CD4-positive, alpha-beta T cell (primary cell): ENCODE measurements at regions not wholly inside any gene's neighbourhood (a gene's known extent, or its start where the extent isn't known, plus 50 kb on each side); places are given as distances from the start of the nearest gene placed in this dataset.

ENCODE experiments used
- ATAC-seq: fragments of 200-7000 bp; cut with Tn5 transposase; one replicate; pipeline ENCODE4 v1.10.0; 2022; ENCODE audit warnings: mild to moderate bottlenecking; ENCODE audit not compliant: poor library complexity
- CTCF ChIA-PET: fragments of 350-600 bp; sonication (Branson Sonifier 250); formaldehyde crosslinking; loops from one replicate; lab custom pipeline; 2021; ENCODE audit warnings: antibody characterized with exemption, inconsistent platforms; lab: Charles Lee
- POLR2A ChIA-PET: fragments of 350-600 bp; sonication (Branson Sonifier 250); formaldehyde crosslinking; loops from one replicate; lab custom pipeline; 2021; ENCODE audit warnings: antibody characterized with exemption, inconsistent platforms; lab: Charles Lee
- DNase-seq, 14 experiments: peaks; one replicate each; pipeline ENCODE4 v3.0.0-alpha.2; 2013 to 2020; ENCODE audit warnings: mixed read lengths in 2 of 14
- H3K27ac ChIP-seq, 2 donors: one replicate each; pipeline versions ENCODE4 v1.5.1 to v1.7.0; 2013; ENCODE audit warnings: low read length in 2 of 2, low read depth in 1 of 2, mild to moderate bottlenecking in 1 of 2
- H3K27me3 ChIP-seq, 2 experiments: 1 replicate in 1 of 2; 2 replicates in 1 of 2; pipeline versions ENCODE4 v1.6.1 to v1.7.0; 2013; ENCODE audit warnings: low read length in 2 of 2, control low read depth in 1 of 2, mild to moderate bottlenecking in 1 of 2, moderate library complexity in 1 of 2; ENCODE audit not compliant: insufficient read depth in 2 of 2, control insufficient read depth in 1 of 2
- H3K36me3 ChIP-seq: one replicate; pipeline ENCODE4 v1.6.1; 2013; ENCODE audit warnings: low read length, control low read depth; ENCODE audit not compliant: insufficient read depth
- H3K4me1 ChIP-seq: one replicate; pipeline ENCODE4 v1.6.1; 2013; ENCODE audit warnings: low read length, control low read depth; ENCODE audit not compliant: insufficient read depth
- H3K4me3 ChIP-seq: one replicate; pipeline ENCODE4 v1.5.1; 2013; ENCODE audit warnings: mild to moderate bottlenecking, low read length, moderate library complexity
- H3K9me3 ChIP-seq, 2 experiments: 1 replicate in 1 of 2; 2 replicates in 1 of 2; pipeline versions ENCODE4 v1.6.1 to v1.7.0; 2013; ENCODE audit warnings: low read length in 2 of 2, mild to moderate bottlenecking in 2 of 2, control low read depth in 1 of 2, moderate library complexity in 1 of 2; ENCODE audit not compliant: control insufficient read depth in 1 of 2, insufficient read depth in 1 of 2
- H3K27ac Mint-ChIP-seq: one replicate; pipeline ENCODE4 v1.8.0; 2020; ENCODE audit warnings: mixed read lengths
- H3K27me3 Mint-ChIP-seq: one replicate; pipeline ENCODE4 v1.8.0; 2021; ENCODE audit warnings: mixed read lengths
- H3K36me3 Mint-ChIP-seq: one replicate; pipeline ENCODE4 v1.8.0; 2021; ENCODE audit warnings: low read depth, mixed read lengths
- H3K4me1 Mint-ChIP-seq: one replicate; pipeline ENCODE4 v1.8.0; 2021; ENCODE audit warnings: low read depth, mixed read lengths
- H3K4me3 Mint-ChIP-seq: one replicate; pipeline ENCODE4 v1.8.0; 2020; ENCODE audit warnings: mild to moderate bottlenecking, mixed read lengths
- H3K9me3 Mint-ChIP-seq: one replicate; pipeline ENCODE4 v1.8.0; 2020; ENCODE audit warnings: mixed read lengths
- intact Hi-C, 2 experiments: fragments of 100-400 bp; cut with DNase I in 1 of 2; cut with micrococcal nuclease in 1 of 2; formaldehyde crosslinking; loops; one replicate each; pipeline versions ENCODE4 v1.15.1 to v1.9.0; 2023 to 2025; cut with DNase I, micrococcal nuclease
- TF ChIP-seq, protein P1 (sequence below): fragments of 200-600 bp; IDR thresholded peaks from one replicate; pipeline ENCODE4 v1.8.0; 2022; ENCODE audit warnings: antibody characterized with exemption, mild to moderate bottlenecking

DNA sequence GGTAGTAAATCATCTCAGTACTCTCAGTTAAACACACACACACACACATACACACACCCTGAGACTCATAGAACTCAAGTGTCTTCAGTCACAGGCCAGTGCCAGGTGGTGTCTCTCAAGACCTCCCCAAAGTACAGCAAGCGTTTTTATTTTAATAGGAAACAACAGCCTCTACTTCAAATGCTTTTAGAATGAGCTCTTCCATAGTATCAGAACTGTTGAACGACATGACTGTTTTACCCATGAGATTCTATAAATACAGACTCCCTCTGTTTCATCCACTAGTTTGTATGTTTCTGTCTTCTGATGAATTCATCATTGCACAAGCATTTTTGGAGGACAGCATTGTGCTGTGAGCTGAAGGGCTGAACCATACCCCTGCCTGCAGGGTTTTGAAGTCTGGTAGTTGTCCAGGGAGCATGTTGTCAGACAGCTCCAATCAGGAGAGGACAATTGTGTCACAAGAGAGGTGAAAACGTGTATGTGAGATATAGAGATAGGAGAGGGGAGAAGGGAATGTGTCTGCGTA lies 201.0 kb upstream of the BCL6 start:
- no peak overlapping the region for H3K4me3 Mint-ChIP-seq
- ATAC-seq = no peak
- H3K27ac Mint-ChIP-seq = no peak overlapping the region
- H3K4me3 ChIP-seq = no peak overlapping the region
- CTCF ChIA-PET = no interaction called here
- peaks cover 6% of the 10 kb centered on the region for H3K4me1 Mint-ChIP-seq
- peaks cover 14% of the 10 kb centered on the region for H3K4me1 ChIP-seq
- no peaks in the 10 kb centered on the region for H3K27me3 Mint-ChIP-seq
- H3K36me3 ChIP-seq = no peaks in the 10 kb centered on the region
- no peak for DNase-seq
- intact Hi-C loops = no loop called here
- TF ChIP-seq, protein P1, sequence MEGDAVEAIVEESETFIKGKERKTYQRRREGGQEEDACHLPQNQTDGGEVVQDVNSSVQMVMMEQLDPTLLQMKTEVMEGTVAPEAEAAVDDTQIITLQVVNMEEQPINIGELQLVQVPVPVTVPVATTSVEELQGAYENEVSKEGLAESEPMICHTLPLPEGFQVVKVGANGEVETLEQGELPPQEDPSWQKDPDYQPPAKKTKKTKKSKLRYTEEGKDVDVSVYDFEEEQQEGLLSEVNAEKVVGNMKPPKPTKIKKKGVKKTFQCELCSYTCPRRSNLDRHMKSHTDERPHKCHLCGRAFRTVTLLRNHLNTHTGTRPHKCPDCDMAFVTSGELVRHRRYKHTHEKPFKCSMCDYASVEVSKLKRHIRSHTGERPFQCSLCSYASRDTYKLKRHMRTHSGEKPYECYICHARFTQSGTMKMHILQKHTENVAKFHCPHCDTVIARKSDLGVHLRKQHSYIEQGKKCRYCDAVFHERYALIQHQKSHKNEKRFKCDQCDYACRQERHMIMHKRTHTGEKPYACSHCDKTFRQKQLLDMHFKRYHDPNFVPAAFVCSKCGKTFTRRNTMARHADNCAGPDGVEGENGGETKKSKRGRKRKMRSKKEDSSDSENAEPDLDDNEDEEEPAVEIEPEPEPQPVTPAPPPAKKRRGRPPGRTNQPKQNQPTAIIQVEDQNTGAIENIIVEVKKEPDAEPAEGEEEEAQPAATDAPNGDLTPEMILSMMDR = no peak
- H3K36me3 Mint-ChIP-seq = no peaks in the 10 kb centered on the region
- H3K27me3 ChIP-seq = no peaks in the 10 kb centered on the region
- H3K9me3 Mint-ChIP-seq = no peaks in the 10 kb centered on the region
- H3K27ac ChIP-seq = no peak overlapping the region
- H3K9me3 ChIP-seq = no peaks in the 10 kb centered on the region
- POLR2A ChIA-PET = interaction anchor here (1.0 kb wide), 1 partner anchor 16 kb away, joined by 3 read pairs; no protein-coding TSS in a partner anchor

DNA sequence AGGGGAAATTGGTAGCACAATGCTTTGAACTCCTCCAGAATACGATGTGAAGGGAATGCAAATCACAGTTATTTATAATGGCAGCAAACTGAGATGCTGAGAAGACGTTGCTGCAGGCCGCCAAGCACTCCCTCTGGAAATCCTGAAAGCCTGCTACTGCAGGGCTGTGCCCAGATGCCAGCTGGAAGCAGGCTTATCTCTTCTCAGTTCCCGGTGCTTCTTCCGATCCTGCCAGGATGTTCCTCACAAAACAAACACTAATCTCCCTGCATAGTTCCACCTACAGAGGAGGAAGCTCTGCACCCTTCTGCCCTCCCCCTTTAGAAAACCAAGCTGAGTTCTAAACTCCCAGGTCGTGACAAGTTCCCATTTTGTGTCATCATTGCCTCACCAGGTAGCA lies 201.7 kb upstream of the BCL6 start:
- H3K27me3 ChIP-seq = no peaks in the 10 kb centered on the region
- H3K27ac ChIP-seq = no peak overlapping the region
- intact Hi-C loops = no loop called here
- H3K4me3 ChIP-seq = no peak overlapping the region
- H3K36me3 Mint-ChIP-seq = no peaks in the 10 kb centered on the region
- no peaks in the 10 kb centered on the region for H3K27me3 Mint-ChIP-seq
- no peaks in the 10 kb centered on the region for H3K9me3 Mint-ChIP-seq
- TF ChIP-seq, protein P1 = no peak
- CTCF ChIA-PET = no interaction called here
- no peak overlapping the region for H3K27ac Mint-ChIP-seq
- no peaks in the 10 kb centered on the region for H3K36me3 ChIP-seq
- no peaks in the 10 kb centered on the region for H3K9me3 ChIP-seq
- H3K4me1 ChIP-seq = peaks cover 14% of the 10 kb centered on the region
- DNase-seq = no peak
- no peak for ATAC-seq
- H3K4me1 Mint-ChIP-seq = peaks cover 6% of the 10 kb centered on the region
- H3K4me3 Mint-ChIP-seq = no peak overlapping the region
- POLR2A ChIA-PET = no interaction called here

DNA sequence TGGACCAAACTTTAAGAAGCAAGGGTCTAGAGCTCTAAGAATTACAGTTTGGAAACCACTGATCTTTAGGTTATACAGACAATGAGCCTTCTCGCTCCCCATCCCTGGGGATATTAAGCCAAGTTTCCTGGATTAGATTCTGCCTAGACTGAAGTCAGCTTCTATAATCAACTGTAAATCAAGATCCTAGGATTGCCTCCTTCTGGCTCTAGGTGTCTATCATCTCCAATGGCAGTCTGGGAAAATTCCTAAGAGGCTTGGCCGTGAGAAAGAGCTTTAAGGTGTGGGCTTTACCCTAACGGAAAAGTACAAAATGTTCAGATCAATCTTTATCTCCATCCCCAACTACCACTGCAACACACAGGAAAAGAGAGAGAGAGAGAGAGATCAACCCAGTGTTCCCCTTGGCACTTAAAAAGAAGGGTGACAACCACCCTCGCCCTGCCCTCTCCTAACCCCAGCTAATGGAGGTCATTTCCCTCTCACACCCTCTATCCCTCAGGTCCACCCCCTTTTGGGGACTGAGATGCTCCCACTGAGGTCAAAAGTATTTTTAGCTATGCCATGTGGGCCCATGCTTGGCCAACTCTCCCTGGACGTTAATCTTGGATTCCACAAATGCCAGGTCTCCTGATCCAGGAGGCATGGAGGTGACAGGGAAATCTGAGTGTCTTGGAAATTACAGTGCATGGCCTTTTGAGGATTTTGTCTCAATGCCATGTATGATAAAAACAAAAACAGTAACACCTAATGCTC lies 202.8 kb upstream of the BCL6 start:
- Histone ChIP-seq H3K4me1 (peaks cover 14% of the 10 kb centered on the region), H3K9me3 (no peaks in the 10 kb centered on the region), H3K27me3 (no peaks in the 10 kb centered on the region), H3K27ac (no peak overlapping the region), H3K36me3 (no peaks in the 10 kb centered on the region), H3K4me3 (no peak overlapping the region)
- ChIA-PET POLR2A (no interaction called here), CTCF (interaction anchor here (1.3 kb wide), 1 partner anchor 110 kb away, joined by 3 read pairs; no protein-coding TSS in a partner anchor)
- TF ChIP-seq, protein P1 = no peak
- Mint-ChIP-seq H3K9me3 (no peaks in the 10 kb centered on the region), H3K4me1 (peaks cover 6% of the 10 kb centered on the region), H3K27ac (no peak overlapping the region), H3K4me3 (no peak overlapping the region), H3K27me3 (no peaks in the 10 kb centered on the region), H3K36me3 (no peaks in the 10 kb centered on the region)
- DNase-seq (no peak), ATAC-seq (no peak)
- intact Hi-C loops = no loop called here
